SK-N-SH (cell line): ENCODE measurements at regions not wholly inside any gene's neighbourhood (a gene's known extent, or its start where the extent isn't known, plus 50 kb on each side); places are given as distances from the start of the nearest gene placed in this dataset.

ENCODE experiments used
- CTCF ChIA-PET: fragments of 300-600, 350-600 bp; formaldehyde crosslinking; extraction: SDS; loops from one replicate; lab custom pipeline; 2021; lab: Yijun Ruan, JAX
- POLR2A ChIA-PET: fragments of 350-600 bp; sonication (Branson Sonifier 250); formaldehyde crosslinking; extraction: SDS; loops from one replicate; lab custom pipeline; 2020; ENCODE audit warnings: antibody characterized with exemption, inconsistent platforms; lab: Yijun Ruan, JAX
- DNase-seq: peaks from one replicate; pipeline ENCODE4 v3.0.0; 2012
- H2AFZ ChIP-seq: fragments of 200-600 bp; sonication (generic); 2 replicates; pipeline ENCODE4 v1.8.1; 2016; ENCODE audit warnings: antibody characterized with exemption, mild to moderate bottlenecking, low read depth
- H3F3A ChIP-seq: fragments of 200-600 bp; sonication (generic); replicated peaks from 2 replicates; pipeline ENCODE3; 2016; ENCODE audit warnings: antibody characterized with exemption, mild to moderate bottlenecking; ENCODE audit not compliant: insufficient read depth
- H3K27ac ChIP-seq, 2 experiments: fragments of 200-500 bp in 1 of 2; fragments of 200-600 bp in 1 of 2; sonication (Bioruptor generic) in 1 of 2; sonication (generic), shearing (Covaris generic) in 1 of 2; 2 replicates each; pipeline versions ENCODE4 v1.5.1 to v1.6.1; 2014 to 2016; ENCODE audit warnings: low read depth in 2 of 2, inconsistent platforms in 1 of 2, low read length in 1 of 2, mild to moderate bottlenecking in 1 of 2, mixed read lengths in 1 of 2
- H3K27me3 ChIP-seq: fragments of 200-600 bp; sonication (generic), shearing (Covaris generic); 2 replicates; pipeline ENCODE4 v1.6.1; 2016; ENCODE audit warnings: mixed run types; ENCODE audit not compliant: insufficient read depth
- H3K36me3 ChIP-seq, 2 experiments: fragments of 200-500 bp in 1 of 2; fragments of 200-600 bp in 1 of 2; sonication (Bioruptor generic) in 1 of 2; sonication (generic) in 1 of 2; replicated peaks in 1 of 2; 2 replicates each; pipeline versions ENCODE3 to v1.5.1; 2014 to 2016; ENCODE audit warnings: low read length in 1 of 2, mild to moderate bottlenecking in 1 of 2; ENCODE audit not compliant: insufficient read depth in 2 of 2, control insufficient read depth in 1 of 2
- H3K4me1 ChIP-seq, 2 experiments: fragments of 200-500 bp in 1 of 2; fragments of 200-600 bp in 1 of 2; sonication (Bioruptor generic) in 1 of 2; sonication (generic), shearing (Covaris generic) in 1 of 2; 2 replicates each; pipeline versions ENCODE4 v1.5.1 to v1.6.1; 2014 to 2016; ENCODE audit warnings: low read depth in 1 of 2, low read length in 1 of 2, mixed run types in 1 of 2; ENCODE audit not compliant: insufficient read depth in 2 of 2, control insufficient read depth in 1 of 2
- H3K4me2 ChIP-seq: fragments of 200-600 bp; sonication (generic), shearing (Covaris generic); 2 replicates; pipeline ENCODE4 v1.6.1; 2017; ENCODE audit warnings: mixed run types
- H3K4me3 ChIP-seq, 2 experiments: fragments of 200-500 bp in 1 of 2; fragments of 200-600 bp in 1 of 2; sonication (Bioruptor generic) in 1 of 2; sonication (generic), shearing (Covaris generic) in 1 of 2; 2 replicates each; pipeline versions ENCODE4 v1.5.1 to v1.8.1; 2014 to 2016; ENCODE audit warnings: low read depth in 2 of 2, inconsistent platforms in 1 of 2, low read length in 1 of 2, mild to moderate bottlenecking in 1 of 2, mixed read lengths in 1 of 2, moderate library complexity in 1 of 2
- H3K79me2 ChIP-seq: fragments of 200-600 bp; sonication (generic); 2 replicates; pipeline ENCODE4 v1.8.1; 2017; ENCODE audit warnings: mild to moderate bottlenecking; ENCODE audit not compliant: insufficient read depth
- H3K9ac ChIP-seq: fragments of 200-600 bp; sonication (generic); 2 replicates; pipeline ENCODE4 v1.6.1; 2017; ENCODE audit warnings: mixed run types
- H3K9me2 ChIP-seq: fragments of 200-600 bp; sonication (generic); 2 replicates; pipeline ENCODE4 v1.6.1; 2017; ENCODE audit warnings: mixed run types
- H3K9me3 ChIP-seq: fragments of 200-600 bp; sonication (generic); 2 replicates; pipeline ENCODE4 v1.6.1; 2017; ENCODE audit warnings: mixed run types, mild to moderate bottlenecking, moderate library complexity
- H4K20me1 ChIP-seq: fragments of 200-600 bp; sonication (generic); 2 replicates; pipeline ENCODE4 v1.6.1; 2017; ENCODE audit warnings: mild to moderate bottlenecking, mixed run types; ENCODE audit not compliant: insufficient read depth
- CHD2 ChIP-seq: fragments of 150-350 bp; IDR thresholded peaks from 2 replicates; pipeline ENCODE4 v1.6.1; 2018; ENCODE audit warnings: low read length; ENCODE audit not compliant: partially characterized antibody
- ELF1 ChIP-seq: IDR thresholded peaks from 2 replicates; pipeline ENCODE4 v1.4.0; 2012
- EP300 ChIP-seq, 2 experiments: IDR thresholded peaks; 2 replicates each; pipeline versions ENCODE4 v1.4.0 to v1.6.1; 2012; ENCODE audit warnings: borderline replicate concordance in 1 of 2, low read depth in 1 of 2, low read length in 1 of 2
- EZH2phosphoT487 ChIP-seq: fragments of 200-600 bp; sonication (generic); IDR thresholded peaks from 2 replicates; pipeline ENCODE4 v1.6.1; 2017; ENCODE audit warnings: low read depth, mixed run types, mild to moderate bottlenecking, antibody characterized with exemption, moderate library complexity, borderline replicate concordance
- FOSL2 ChIP-seq: IDR thresholded peaks from 2 replicates; pipeline ENCODE4 v1.4.0; 2012; ENCODE audit warnings: low read depth, mild to moderate bottlenecking, moderate library complexity, borderline replicate concordance
- FOXJ3 ChIP-seq: sonication (generic); formaldehyde crosslinking; IDR thresholded peaks from 2 replicates; pipeline ENCODE4 v1.5.1; 2020; ENCODE audit warnings: mild to moderate bottlenecking, missing genetic modification reagents
- FOXM1 ChIP-seq: IDR thresholded peaks from 2 replicates; pipeline ENCODE4 v1.4.0; 2012; ENCODE audit warnings: low read depth, mild to moderate bottlenecking
- GATA2 ChIP-seq: sonication (generic); formaldehyde crosslinking; IDR thresholded peaks from 2 replicates; pipeline ENCODE4 v1.5.0; 2020; ENCODE audit warnings: mild to moderate bottlenecking, missing genetic modification reagents
- JUND ChIP-seq: IDR thresholded peaks from 2 replicates; pipeline ENCODE4 v1.4.0; 2012
- MEF2A ChIP-seq: IDR thresholded peaks from 2 replicates; pipeline ENCODE4 v1.4.0; 2012; ENCODE audit warnings: low read depth, borderline replicate concordance
- NFIC ChIP-seq: IDR thresholded peaks from 2 replicates; pipeline ENCODE4 v1.4.0; 2012; ENCODE audit warnings: borderline replicate concordance
- NRF1 ChIP-seq: IDR thresholded peaks from 2 replicates; pipeline ENCODE4 v1.6.1; 2012; ENCODE audit warnings: low read depth, mild to moderate bottlenecking, low read length
- RAD21 ChIP-seq: IDR thresholded peaks from 2 replicates; pipeline ENCODE4 v1.6.1; 2012; ENCODE audit warnings: mild to moderate bottlenecking, low read length
- RCOR1 ChIP-seq: fragments of 150-350 bp; IDR thresholded peaks from 2 replicates; pipeline ENCODE4 v1.6.1; 2017; ENCODE audit warnings: antibody characterized with exemption, low read length
- RXRA ChIP-seq: IDR thresholded peaks from 2 replicates; pipeline ENCODE4 v1.4.0; 2012; ENCODE audit warnings: low read depth, mild to moderate bottlenecking, borderline replicate concordance
- SIN3A ChIP-seq: IDR thresholded peaks from 2 replicates; pipeline ENCODE4 v1.6.1; 2012; ENCODE audit warnings: low read depth, mild to moderate bottlenecking, low read length, moderate library complexity, borderline replicate concordance
- TCF12 ChIP-seq: IDR thresholded peaks from 2 replicates; pipeline ENCODE4 v1.4.0; 2012
- TEAD4 ChIP-seq: IDR thresholded peaks from 2 replicates; pipeline ENCODE4 v1.4.0; 2012; ENCODE audit warnings: mild to moderate bottlenecking, borderline replicate concordance; ENCODE audit not compliant: insufficient read depth
- WGBS: methylation state at CpG from one replicate; pipeline ENCODE4 v1.1.6; 2017; ENCODE audit warnings: low lambda C conversion rate; 5-methylcytosine and 5-hydroxymethylcytosine counted together
- TF ChIP-seq, protein P1 (sequence below): IDR thresholded peaks from 2 replicates; pipeline ENCODE4; 2012
- TF ChIP-seq, protein P2 (sequence below): fragments of 200-600 bp; sonication (generic); IDR thresholded peaks from 2 replicates; pipeline ENCODE4 v1.6.1; 2017; ENCODE audit warnings: antibody characterized with exemption, mild to moderate bottlenecking, moderate library complexity

DNA sequence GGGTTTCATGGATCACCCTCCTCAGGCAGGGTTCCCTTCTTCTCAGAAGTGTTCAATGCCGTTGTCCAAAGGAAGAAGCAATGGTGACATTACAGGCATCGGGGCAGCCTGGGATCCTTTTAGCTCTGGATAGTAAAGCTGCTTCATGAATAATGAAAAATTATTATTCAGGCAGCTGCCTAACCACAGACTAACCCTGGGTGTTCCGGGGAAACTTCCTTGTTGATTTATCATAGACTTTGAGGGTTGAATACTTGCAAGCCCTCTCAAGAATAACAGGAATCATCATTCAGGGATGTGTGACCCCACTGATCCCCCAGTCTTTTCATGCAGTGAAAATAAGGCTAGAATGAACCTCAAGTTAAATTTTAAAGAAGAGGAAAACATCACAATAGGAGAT, 419.4 kb downstream of the MEIS1 start (continued):
- no peak for TF ChIP-seq CHD2

DNA sequence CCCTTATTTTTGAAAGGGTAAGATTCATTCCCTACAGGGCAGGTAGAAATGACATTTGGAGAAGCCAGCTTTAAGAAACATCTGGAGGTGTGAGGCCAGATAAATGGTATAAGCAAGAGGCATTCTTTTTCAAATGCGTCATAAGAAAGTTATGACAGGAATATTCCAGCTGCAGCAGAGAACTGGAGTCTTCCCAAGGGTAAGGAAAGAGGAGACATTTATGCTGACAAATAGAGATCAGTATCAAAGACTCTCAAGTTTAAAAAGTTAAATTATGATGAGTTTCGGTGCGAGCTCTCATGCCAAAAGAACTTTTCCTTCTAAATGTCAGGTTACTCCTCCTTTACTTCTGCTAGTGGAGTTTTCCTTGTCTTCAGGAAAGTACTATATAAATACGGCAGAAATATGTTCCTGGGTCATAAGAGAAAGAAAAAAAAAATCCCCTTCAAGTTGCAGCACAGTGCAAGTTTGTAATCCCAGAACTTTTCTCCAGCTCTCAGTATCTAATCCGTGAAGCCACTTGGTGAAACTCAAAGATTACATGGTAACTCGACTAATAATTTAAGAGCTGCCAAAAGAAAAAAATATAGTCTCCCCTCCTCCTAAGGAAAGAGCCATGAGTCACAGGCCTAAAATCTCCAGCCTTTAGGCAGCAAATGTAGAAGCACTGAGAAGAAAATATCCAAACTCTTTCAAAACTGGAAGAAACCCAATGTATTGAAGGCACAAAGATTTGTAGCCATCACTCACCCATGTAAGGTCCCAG, 428.1 kb downstream of the MEIS1 start:
- H3K4me3 ChIP-seq: peak overlapping the region in 1 of 2 experiments; percentile 22; a peak in 1 of 4 replicates
- no peak for DNase-seq
- WGBS: 24% methylated on average over 6 of the region's 6 CpGs

DNA sequence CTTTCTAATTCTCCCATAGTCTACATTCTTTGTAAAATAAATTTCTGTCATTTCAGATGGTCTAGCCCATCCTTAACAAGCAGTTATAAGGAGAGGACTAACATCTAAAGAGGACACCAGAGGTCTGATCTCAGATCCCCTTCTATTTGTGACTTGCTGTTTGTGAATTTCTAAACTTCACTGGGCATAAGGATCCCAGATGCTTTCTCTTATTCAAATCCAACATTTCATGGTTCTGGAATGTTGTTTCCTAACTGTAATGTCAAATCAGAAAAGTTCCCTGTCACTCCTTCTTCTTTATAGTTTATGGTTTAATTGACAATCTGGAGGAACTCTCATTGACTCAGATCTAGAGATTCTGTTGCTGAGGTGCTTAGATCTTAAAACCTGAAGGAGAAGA, 430.2 kb downstream of the MEIS1 start:
- Histone ChIP-seq H3F3A (peaks cover 16% of the 10 kb centered on the region), H3K27ac (no peak overlapping the region), H3K9me2 (no peaks in the 10 kb centered on the region), H3K4me3 (no peak overlapping the region), H3K9me3 (no peaks in the 10 kb centered on the region), H3K4me1 (peaks cover 10 to 15% of the 10 kb centered on the region in 2 experiments), H4K20me1 (no peaks in the 10 kb centered on the region), H3K4me2 (no peak overlapping the region), H3K36me3 (no peaks in the 10 kb centered on the region), H3K9ac (no peak overlapping the region), H2AFZ (no peak overlapping the region), H3K27me3 (no peaks in the 10 kb centered on the region), H3K79me2 (no peaks in the 10 kb centered on the region)
- CTCF ChIA-PET: no interaction called here
- POLR2A ChIA-PET: no interaction called here
- no peak for DNase-seq
- no peak for TF ChIP-seq JUND
- TF ChIP-seq FOXM1: no peak
- no peak for TF ChIP-seq RXRA
- no peak for TF ChIP-seq RCOR1
- TF ChIP-seq RAD21: no peak
- TF ChIP-seq NRF1: no peak
- TF ChIP-seq GATA2 (CRISPR knock-in tag): no peak
- TF ChIP-seq, protein P1, sequence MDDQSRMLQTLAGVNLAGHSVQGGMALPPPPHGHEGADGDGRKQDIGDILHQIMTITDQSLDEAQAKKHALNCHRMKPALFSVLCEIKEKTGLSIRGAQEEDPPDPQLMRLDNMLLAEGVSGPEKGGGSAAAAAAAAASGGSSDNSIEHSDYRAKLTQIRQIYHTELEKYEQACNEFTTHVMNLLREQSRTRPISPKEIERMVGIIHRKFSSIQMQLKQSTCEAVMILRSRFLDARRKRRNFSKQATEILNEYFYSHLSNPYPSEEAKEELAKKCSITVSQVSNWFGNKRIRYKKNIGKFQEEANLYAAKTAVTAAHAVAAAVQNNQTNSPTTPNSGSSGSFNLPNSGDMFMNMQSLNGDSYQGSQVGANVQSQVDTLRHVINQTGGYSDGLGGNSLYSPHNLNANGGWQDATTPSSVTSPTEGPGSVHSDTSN: 0 out of 2 replicates have a peak, but pooled peaks have one; percentile 4
- no peak for TF ChIP-seq EZH2phosphoT487
- TF ChIP-seq FOSL2: no peak
- TF ChIP-seq FOXJ3 (CRISPR knock-in tag): no peak
- TF ChIP-seq SIN3A: no peak
- TF ChIP-seq MEF2A: no peak
- TF ChIP-seq CHD2: no peak

More for the DNA sequence above, 428.1 kb downstream of the MEIS1 start:
- Histone ChIP-seq H3K27ac (peak overlapping the region; percentile 76 to 87), H3F3A (peaks cover 16% of the 10 kb centered on the region), H3K4me1 (peaks cover 9 to 14% of the 10 kb centered on the region in 2 experiments), H3K36me3 (no peaks in the 10 kb centered on the region), H2AFZ (peak overlapping the region; percentile 71), H3K79me2 (no peaks in the 10 kb centered on the region), H3K9ac (peak overlapping the region; percentile 36; the same call in 1 of the 2 replicates), H3K4me2 (peak overlapping the region; percentile 55), H4K20me1 (no peaks in the 10 kb centered on the region), H3K9me2 (no peaks in the 10 kb centered on the region), H3K9me3 (no peaks in the 10 kb centered on the region), H3K27me3 (no peaks in the 10 kb centered on the region)
- POLR2A ChIA-PET: no interaction called here
- CTCF ChIA-PET: interaction anchor here (0.9 to 1.6 kb wide), 2 partner anchors 12 to 15 kb away, joined by 3 read pairs; no protein-coding TSS in a partner anchor
- TF ChIP-seq TCF12 (peak; percentile 66), FOSL2 (peak; percentile 53; the same call in 1 of the 2 replicates), TEAD4 (peak; percentile 37; the same call in 1 of the 2 replicates), EZH2phosphoT487 (no peak), EP300 (IDR thresholded peaks at IDR 0.05; ENCODE audit: borderline replicate concordance in 1 of 2, low read depth in 1 of 2, low read length in 1 of 2) (peak in 1 of 2 experiments; percentile 63; a peak in 2 of 4 replicates), JUND (peak; percentile 72), NFIC (peak; percentile 54), ELF1 (no peak), SIN3A (no peak)
- TF ChIP-seq, protein P1: peak; percentile 72
- TF ChIP-seq, protein P2, sequence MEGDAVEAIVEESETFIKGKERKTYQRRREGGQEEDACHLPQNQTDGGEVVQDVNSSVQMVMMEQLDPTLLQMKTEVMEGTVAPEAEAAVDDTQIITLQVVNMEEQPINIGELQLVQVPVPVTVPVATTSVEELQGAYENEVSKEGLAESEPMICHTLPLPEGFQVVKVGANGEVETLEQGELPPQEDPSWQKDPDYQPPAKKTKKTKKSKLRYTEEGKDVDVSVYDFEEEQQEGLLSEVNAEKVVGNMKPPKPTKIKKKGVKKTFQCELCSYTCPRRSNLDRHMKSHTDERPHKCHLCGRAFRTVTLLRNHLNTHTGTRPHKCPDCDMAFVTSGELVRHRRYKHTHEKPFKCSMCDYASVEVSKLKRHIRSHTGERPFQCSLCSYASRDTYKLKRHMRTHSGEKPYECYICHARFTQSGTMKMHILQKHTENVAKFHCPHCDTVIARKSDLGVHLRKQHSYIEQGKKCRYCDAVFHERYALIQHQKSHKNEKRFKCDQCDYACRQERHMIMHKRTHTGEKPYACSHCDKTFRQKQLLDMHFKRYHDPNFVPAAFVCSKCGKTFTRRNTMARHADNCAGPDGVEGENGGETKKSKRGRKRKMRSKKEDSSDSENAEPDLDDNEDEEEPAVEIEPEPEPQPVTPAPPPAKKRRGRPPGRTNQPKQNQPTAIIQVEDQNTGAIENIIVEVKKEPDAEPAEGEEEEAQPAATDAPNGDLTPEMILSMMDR: no peak
